ENCODE measurements at regions not wholly inside any gene's neighbourhood (a gene's known extent, or its start where the extent isn't known, plus 50 kb on each side); places are given as distances from the start of the nearest gene placed in this dataset.
A peak's percentile ranks its signal among the peaks of the same experiment; 100 is the strongest.
"Not testable (repeated sequence)": the region's sequence is repeated elsewhere in the genome, so short reads cannot be mapped to it uniquely, and the experiment has no call there.

DNA sequence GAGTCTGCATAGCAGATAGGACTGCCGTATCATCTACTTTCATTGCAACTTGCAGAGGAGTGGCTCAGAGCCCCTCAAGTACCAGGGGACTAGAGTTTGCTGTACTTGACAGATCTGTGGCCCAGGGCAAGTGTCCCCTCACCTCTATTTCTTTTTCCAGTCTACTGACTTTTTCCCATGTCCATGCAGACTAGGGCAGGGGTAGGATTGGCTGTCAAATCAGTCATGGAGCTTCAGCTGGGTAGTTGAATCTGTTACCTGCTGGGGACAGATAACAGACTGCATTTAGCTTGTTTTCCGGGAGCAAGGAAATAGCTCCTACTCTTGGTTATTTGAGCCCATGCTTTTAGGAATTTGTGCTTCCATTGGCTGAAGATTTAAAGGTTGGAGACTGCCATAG lies 121.0 kb upstream of the CDK13 start:
- Mint-ChIP-seq H3K9me3 (no peaks in the 10 kb centered on the region), H3K27ac (no peak overlapping the region), H3K36me3 (ENCODE audit: low read depth) (no peaks in the 10 kb centered on the region), H3K27me3 (ENCODE audit: low read depth) (peaks cover 47% of the 10 kb centered on the region), H3K4me3 (no peak overlapping the region), H3K4me1 (ENCODE audit: low read depth) (peaks cover 2% of the 10 kb centered on the region)
- CTCF ChIA-PET = interaction anchor here (0.7 to 1.1 kb wide), 2 partner anchors 68 to 96 kb away, joined by 3 to 4 read pairs; no protein-coding TSS in a partner anchor
- DNase-seq = no peak
- intact Hi-C loops (cut with micrococcal nuclease) = no loop called here

DNA sequence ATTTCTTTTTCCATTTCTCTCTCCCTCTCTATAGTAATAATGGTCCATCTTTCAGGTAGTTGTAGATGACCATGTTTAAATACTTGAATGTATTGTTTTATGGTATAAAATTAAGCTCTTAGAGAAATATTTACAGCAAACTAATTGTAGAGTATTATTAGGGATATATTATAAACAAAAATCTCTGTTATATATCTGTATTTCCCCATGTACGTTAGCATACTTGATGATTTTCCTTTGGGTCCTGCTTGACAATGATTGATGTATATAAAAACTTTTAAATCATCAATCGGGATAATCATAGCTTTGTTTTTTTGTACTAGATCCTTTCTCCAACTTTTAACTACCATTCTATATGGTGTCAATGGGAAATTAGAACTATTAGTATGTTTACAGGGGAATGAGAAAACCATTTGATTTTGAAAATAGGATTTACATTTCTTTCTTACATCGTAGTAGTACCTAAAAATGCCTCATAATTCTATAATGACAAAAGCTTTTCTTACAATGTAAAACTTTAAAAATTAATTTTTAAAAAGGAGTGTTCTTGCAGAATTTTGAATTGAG lies 117.5 kb upstream of the CDK13 start:
- intact Hi-C loops (cut with micrococcal nuclease) = no loop called here
- Mint-ChIP-seq H3K4me1 (ENCODE audit: low read depth) (no peaks in the 10 kb centered on the region), H3K27ac (no peak overlapping the region), H3K9me3 (no peaks in the 10 kb centered on the region), H3K27me3 (ENCODE audit: low read depth) (peaks cover 54% of the 10 kb centered on the region), H3K36me3 (ENCODE audit: low read depth) (no peaks in the 10 kb centered on the region), H3K4me3 (peak overlapping the region; percentile 27)
- CTCF ChIA-PET = interaction anchor here (0.6 to 2.0 kb wide), 6 partner anchors 12 to 303 kb away, joined by 3 to 6 read pairs (median 3); partner anchors contain the start of gene SUGCT
- no peak for DNase-seq

DNA sequence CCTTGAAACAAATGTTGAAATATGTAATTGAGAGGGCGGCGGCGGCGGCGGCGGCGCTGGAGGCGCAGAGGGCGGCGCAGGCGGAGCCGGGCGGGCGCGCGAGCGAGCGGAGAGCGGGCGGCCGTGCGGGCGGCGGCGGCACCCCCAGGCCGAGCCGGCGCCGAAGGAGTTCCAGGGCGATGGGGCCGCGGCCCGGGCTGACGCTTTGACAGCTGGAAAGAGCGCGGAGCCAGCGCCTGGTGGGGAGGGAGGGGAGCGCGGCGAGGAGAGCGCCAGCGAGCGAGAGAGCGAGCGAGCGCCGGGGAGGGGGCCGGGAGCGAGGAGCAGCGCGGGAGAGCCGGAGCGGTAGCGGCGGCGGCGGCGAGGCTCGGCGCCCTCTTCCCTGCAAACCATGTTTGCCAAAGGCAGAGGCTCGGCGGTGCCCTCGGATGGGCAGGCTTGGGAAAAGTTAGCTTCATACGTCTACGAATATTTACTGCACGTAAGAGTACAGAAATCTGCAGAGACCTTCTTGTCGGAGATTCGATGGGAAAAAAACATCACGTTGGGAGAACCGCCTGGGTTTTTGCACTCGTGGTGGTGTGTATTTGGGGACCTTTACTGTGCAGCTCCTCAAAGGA lies 116.8 kb upstream of the CDK13 start:
- peak; percentile 58 for DNase-seq
- H3K4me1 Mint-ChIP-seq (ENCODE audit: low read depth); intact Hi-C loops (cut with micrococcal nuclease); H3K27ac Mint-ChIP-seq; H3K36me3 Mint-ChIP-seq (ENCODE audit: low read depth); H3K9me3 Mint-ChIP-seq: not testable (repeated sequence)
- Mint-ChIP-seq H3K4me3 (peak overlapping the region; percentile 59), H3K27me3 (ENCODE audit: low read depth) (peaks cover 51% of the 10 kb centered on the region)
- CTCF ChIA-PET = interaction anchor here (1.4 to 2.0 kb wide), 2 partner anchors 252 to 302 kb away, joined by 3 to 6 read pairs; partner anchors contain the start of gene SUGCT

- CTCF ChIA-PET = interaction anchor here (2.0 kb wide), 1 partner anchor 253 kb away, joined by 6 read pairs; no protein-coding TSS in a partner anchor
- H3K4me1 Mint-ChIP-seq (ENCODE audit: low read depth); H3K9me3 Mint-ChIP-seq; DNase-seq; H3K36me3 Mint-ChIP-seq (ENCODE audit: low read depth); H3K27ac Mint-ChIP-seq; intact Hi-C loops (cut with micrococcal nuclease): not testable (repeated sequence)
- Mint-ChIP-seq H3K4me3 (peak overlapping the region; percentile 59), H3K27me3 (ENCODE audit: low read depth) (peaks cover 46% of the 10 kb centered on the region)
These were observed 116.0 kb upstream of the CDK13 start for GRCh38 chr7:39833865-39834634.

DNA sequence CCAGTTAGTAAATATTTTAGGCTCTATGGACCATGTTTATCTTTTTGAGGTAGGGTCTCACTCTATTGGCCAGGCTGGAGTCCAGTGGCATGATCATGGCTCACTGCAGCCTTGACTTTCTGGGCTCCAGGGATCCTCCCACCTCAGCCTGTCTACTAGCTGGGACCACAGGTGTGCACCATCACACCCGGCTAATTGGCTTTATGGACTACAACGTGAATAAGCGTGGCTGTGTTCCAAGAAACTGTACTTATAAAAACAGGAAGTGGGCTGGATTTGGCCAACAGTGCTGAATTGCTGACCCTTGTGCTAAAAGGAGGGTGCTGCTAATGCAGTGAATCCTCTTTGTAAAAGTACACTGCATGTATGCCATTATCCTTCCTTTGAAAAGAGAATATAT lies 111.7 kb upstream of the CDK13 start:
- Mint-ChIP-seq H3K36me3 (ENCODE audit: low read depth) (no peaks in the 10 kb centered on the region), H3K4me3 (no peak overlapping the region), H3K9me3 (no peaks in the 10 kb centered on the region), H3K4me1 (ENCODE audit: low read depth) (no peaks in the 10 kb centered on the region), H3K27me3 (ENCODE audit: low read depth) (peaks cover 46% of the 10 kb centered on the region), H3K27ac (no peak overlapping the region)
- CTCF ChIA-PET = no interaction called here
- intact Hi-C loops (cut with micrococcal nuclease) = no loop called here
- no peak for DNase-seq

DNA sequence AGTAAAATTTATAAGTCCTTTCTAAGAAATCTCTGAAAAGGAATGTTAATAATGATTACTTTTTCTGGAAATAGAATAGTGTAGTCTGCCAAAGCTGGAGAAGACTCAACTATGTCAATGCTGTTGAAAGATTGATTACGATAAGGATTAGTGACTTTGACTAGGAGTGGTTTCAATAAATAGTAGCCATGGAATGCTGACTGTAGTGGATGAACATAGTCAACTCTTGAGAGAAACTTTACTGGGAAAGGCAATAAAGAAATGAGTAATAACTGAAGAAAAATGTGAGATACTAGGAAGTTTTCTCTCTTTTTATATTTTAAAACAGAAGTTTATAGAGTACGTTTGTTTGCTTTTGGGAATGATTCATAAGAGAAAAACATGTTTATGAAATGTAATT lies 105.0 kb upstream of the CDK13 start:
- no peaks in the 10 kb centered on the region for H3K36me3 Mint-ChIP-seq (ENCODE audit: low read depth)
- H3K9me3 Mint-ChIP-seq = no peaks in the 10 kb centered on the region
- no peak overlapping the region for H3K27ac Mint-ChIP-seq
- CTCF ChIA-PET = interaction anchor here (0.8 kb wide), 1 partner anchor 12 kb away, joined by 3 read pairs; no protein-coding TSS in a partner anchor
- H3K27me3 Mint-ChIP-seq (ENCODE audit: low read depth) = peaks cover 21% of the 10 kb centered on the region
- DNase-seq = no peak
- no peaks in the 10 kb centered on the region for H3K4me1 Mint-ChIP-seq (ENCODE audit: low read depth)
- intact Hi-C loops (cut with micrococcal nuclease) = no loop called here
- H3K4me3 Mint-ChIP-seq = no peak overlapping the region

DNA sequence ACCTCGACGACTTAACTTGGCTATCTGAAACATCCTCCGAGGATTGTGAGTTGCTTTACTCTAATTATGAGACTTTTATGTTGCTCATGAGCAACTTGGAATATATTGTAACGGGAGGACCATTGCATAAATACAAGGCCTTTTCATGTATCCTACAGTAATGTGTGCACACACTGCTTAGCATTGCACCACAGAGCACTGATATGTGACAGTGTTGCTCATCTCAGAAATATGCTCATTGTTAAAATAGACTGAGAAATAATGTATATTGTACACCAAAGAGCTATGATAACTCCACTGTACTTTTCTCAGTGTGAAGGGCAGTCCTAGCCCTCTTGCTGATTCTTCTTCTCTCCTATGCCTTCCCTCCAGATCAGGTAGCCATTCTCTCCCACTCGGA lies 102.8 kb upstream of the CDK13 start:
- Mint-ChIP-seq H3K27me3 (ENCODE audit: low read depth) (peaks cover 17% of the 10 kb centered on the region), H3K9me3 (no peaks in the 10 kb centered on the region), H3K4me3 (no peak overlapping the region), H3K27ac (no peak overlapping the region), H3K36me3 (ENCODE audit: low read depth) (no peaks in the 10 kb centered on the region), H3K4me1 (ENCODE audit: low read depth) (no peaks in the 10 kb centered on the region)
- CTCF ChIA-PET = no interaction called here
- intact Hi-C loops (cut with micrococcal nuclease) = no loop called here
- DNase-seq = no peak

- H3K9me3 Mint-ChIP-seq = no peaks in the 10 kb centered on the region
- CTCF ChIA-PET = no interaction called here
- H3K27ac Mint-ChIP-seq = no peak overlapping the region
- intact Hi-C loops (cut with micrococcal nuclease) = no loop called here
- no peaks in the 10 kb centered on the region for H3K36me3 Mint-ChIP-seq (ENCODE audit: low read depth)
- H3K27me3 Mint-ChIP-seq (ENCODE audit: low read depth) = peaks cover 27% of the 10 kb centered on the region
- H3K4me3 Mint-ChIP-seq = no peak overlapping the region
- peaks cover 8% of the 10 kb centered on the region for H3K4me1 Mint-ChIP-seq (ENCODE audit: low read depth)
- DNase-seq = no peak
These were observed 98.5 kb upstream of the CDK13 start for GRCh38 chr7:39851466-39852045.

DNA sequence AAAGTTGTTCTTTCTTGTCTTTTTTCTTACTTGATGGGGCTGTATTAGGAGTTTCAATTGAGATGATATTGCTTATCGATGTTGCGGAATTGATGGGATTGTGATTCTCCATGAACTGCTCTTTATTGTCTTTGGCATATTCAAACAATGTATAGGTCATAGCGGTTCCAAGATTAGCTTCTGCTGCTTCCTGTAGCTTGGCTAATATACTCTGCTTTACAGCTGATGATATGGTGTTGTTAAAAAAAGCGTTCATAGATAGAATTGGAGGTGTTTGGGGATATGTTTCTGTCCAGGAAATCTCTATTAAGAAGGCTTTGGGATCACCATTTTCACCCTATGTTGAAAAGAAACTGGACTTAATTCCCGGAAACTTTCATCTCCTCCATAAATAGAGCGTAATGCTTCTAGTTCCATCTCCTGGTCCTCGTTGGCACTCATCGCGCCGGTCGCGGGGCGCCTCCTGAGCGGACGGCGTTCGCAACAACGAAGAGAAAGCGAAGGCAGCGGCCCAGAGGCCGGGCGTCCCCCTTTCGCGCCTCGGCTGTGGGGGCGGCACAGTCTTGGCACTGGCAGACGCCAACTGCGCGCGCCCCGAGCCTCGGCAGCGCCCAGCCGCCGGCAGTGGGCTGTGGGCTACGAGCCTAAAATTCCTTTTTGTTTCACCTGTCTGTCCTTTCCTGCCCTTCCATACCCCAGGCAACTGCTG lies 95.3 kb upstream of the CDK13 start:
- H3K9me3 Mint-ChIP-seq, H3K27ac Mint-ChIP-seq: not testable (repeated sequence)
- H3K4me3 Mint-ChIP-seq = peak overlapping the region; percentile 67

DNA sequence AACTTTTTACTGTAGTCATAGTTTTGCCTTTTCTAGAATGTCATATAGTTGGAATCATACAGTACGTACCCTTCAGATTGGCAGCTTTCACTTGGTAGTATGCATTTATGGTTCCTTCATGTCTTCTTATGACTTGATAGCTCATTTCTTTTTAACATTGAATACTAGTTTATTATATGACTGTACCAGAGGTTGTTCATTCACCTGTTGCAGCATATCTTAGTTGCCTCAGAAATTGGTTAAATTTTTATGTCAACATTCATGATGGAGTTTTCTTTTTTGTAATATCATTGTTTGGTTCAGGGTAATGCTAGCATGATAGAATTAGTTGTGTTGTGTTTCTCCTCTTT lies 94.8 kb upstream of the CDK13 start:
- Mint-ChIP-seq H3K4me3 (peak overlapping the region; percentile 67), H3K27me3 (ENCODE audit: low read depth) (peaks cover 23% of the 10 kb centered on the region), H3K36me3 (ENCODE audit: low read depth) (no peaks in the 10 kb centered on the region), H3K4me1 (ENCODE audit: low read depth) (peaks cover 8% of the 10 kb centered on the region), H3K9me3 (no peaks in the 10 kb centered on the region), H3K27ac (no peak overlapping the region)
- intact Hi-C loops (cut with micrococcal nuclease) = no loop called here
- CTCF ChIA-PET = interaction anchor here (0.5 to 1.1 kb wide), 4 partner anchors 24 to 194 kb away, joined by 3 to 4 read pairs (median 3); no protein-coding TSS in a partner anchor
- DNase-seq = no peak

More for the DNA sequence above, 95.3 kb upstream of the CDK13 start:
- DNase-seq; H3K36me3 Mint-ChIP-seq (ENCODE audit: low read depth); H3K4me1 Mint-ChIP-seq (ENCODE audit: low read depth); intact Hi-C loops (cut with micrococcal nuclease): not testable (repeated sequence)
- peaks cover 23% of the 10 kb centered on the region for H3K27me3 Mint-ChIP-seq (ENCODE audit: low read depth)
- CTCF ChIA-PET = interaction anchor here (0.6 kb wide), 1 partner anchor 130 kb away, joined by 3 read pairs; no protein-coding TSS in a partner anchor

DNA sequence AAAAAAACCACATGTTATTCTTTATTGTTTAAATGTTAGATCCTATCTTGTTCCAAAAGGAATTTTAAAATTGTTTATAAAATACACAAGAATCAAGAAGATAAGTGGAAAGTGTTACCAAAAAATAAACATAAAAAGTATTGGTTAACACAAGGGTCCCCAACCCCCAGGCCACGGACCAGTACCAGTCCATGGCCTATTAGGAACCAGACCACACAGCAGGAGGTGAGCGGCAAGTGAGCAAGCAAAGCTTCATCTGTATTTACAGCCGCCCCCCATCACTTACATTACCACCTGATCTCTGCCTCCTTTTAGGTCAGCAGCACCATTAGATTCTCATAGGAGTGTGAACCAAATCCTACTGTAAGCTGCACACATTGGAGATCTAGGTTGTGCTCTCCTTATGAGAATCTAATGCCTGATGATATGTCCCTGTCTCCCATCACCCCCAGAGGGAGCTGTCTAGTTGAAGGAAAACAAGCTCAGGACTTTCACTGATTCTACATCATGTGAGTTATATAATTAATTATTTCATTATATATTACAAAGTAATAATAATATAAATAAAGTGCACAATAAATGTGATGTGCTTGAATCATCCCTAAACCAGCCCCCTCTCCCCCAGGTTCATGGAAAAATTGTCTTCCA lies 86.3 kb upstream of the CDK13 start:
- CTCF ChIA-PET = interaction anchor here (0.9 kb wide), 1 partner anchor 24 kb away, joined by 3 read pairs; no protein-coding TSS in a partner anchor
- DNase-seq = peak; percentile 6
- H3K4me1 Mint-ChIP-seq (ENCODE audit: low read depth); H3K27ac Mint-ChIP-seq; H3K27me3 Mint-ChIP-seq (ENCODE audit: low read depth); H3K4me3 Mint-ChIP-seq; H3K36me3 Mint-ChIP-seq (ENCODE audit: low read depth); H3K9me3 Mint-ChIP-seq; intact Hi-C loops (cut with micrococcal nuclease): not testable (repeated sequence)
